GM13977 (cell line): ENCODE measurements at regions not wholly inside any gene's neighbourhood (a gene's known extent, or its start where the extent isn't known, plus 50 kb on each side); places are given as distances from the start of the nearest gene placed in this dataset.

Source experiments
- DNase-seq: peaks from one replicate; pipeline ENCODE4 v3.0.0; 2012; ENCODE audit warnings: low spot score
- CTCF ChIP-seq: IDR thresholded peaks from 2 replicates; pipeline ENCODE4 v1.5.1; 2012; ENCODE audit warnings: mild to moderate bottlenecking, control low read depth; ENCODE audit not compliant: insufficient read depth; ENCODE audit errors: extremely low read depth, missing control alignments
- in situ Hi-C: fragments of 300-500 bp; cut with MboI; formaldehyde crosslinking; loops from one replicate; pipeline ENCODE4 v1.12.0; 2022; ENCODE audit warnings: low sequenced_read_pairs, low pct_unique_long_range_greater_than_20kb, mixed read lengths, inconsistent platforms; ENCODE audit not compliant: unreplicated experiment

GRCh38 chr9:78777747-78778146 is 480.8 kb downstream of the PSAT1 start:
- in situ Hi-C loops, result no loop called here
- DNase-seq, result no peak
- TF ChIP-seq CTCF, result no peak

- DNase-seq, result no peak
- in situ Hi-C loops, result no loop called here
- TF ChIP-seq CTCF, result no peak
These were observed 481.4 kb downstream of the PSAT1 start for GRCh38 chr9:78778318-78778717.

GRCh38 chr9:78778861-78779374 is 482.0 kb downstream of the PSAT1 start:
- in situ Hi-C loops, result no loop called here
- no peak for DNase-seq
- TF ChIP-seq CTCF, result no peak

GRCh38 chr9:78781681-78782080 is 484.8 kb downstream of the PSAT1 start:
- in situ Hi-C loops, result no loop called here
- no peak for TF ChIP-seq CTCF
- no peak for DNase-seq

- DNase-seq, result no peak
- in situ Hi-C loops, result no loop called here
- no peak for TF ChIP-seq CTCF
These were observed 485.3 kb downstream of the PSAT1 start for GRCh38 chr9:78782234-78782633.

GRCh38 chr9:78782858-78783257 is 485.9 kb downstream of the PSAT1 start:
- in situ Hi-C loops, result no loop called here
- no peak for DNase-seq
- TF ChIP-seq CTCF, result no peak

- in situ Hi-C loops, result no loop called here
- no peak for DNase-seq
- TF ChIP-seq CTCF, result no peak
These were observed 486.8 kb downstream of the PSAT1 start for GRCh38 chr9:78783743-78784142.
